T-helper 1 cell treated with Interleukin-12 subunit alpha and Interleukin-12 subunit beta and Interleukin-4 antibody, amounts not matched to agents 30 μg/mL and 1 μg/mL, for 36 hours (primary cell): ENCODE measurements at regions not wholly inside any gene's neighbourhood (a gene's known extent, or its start where the extent isn't known, plus 50 kb on each side); places are given as distances from the start of the nearest gene placed in this dataset.

Experiments
- H3K27ac Mint-ChIP-seq: one replicate; pipeline ENCODE4 v1.8.0; 2021; ENCODE audit warnings: mild to moderate bottlenecking, mixed read lengths
- H3K27me3 Mint-ChIP-seq: one replicate; pipeline ENCODE4 v1.8.0; 2021; ENCODE audit warnings: low read depth, mixed read lengths
- H3K36me3 Mint-ChIP-seq: one replicate; pipeline ENCODE4 v1.8.0; 2021; ENCODE audit warnings: low read depth, mixed read lengths
- H3K4me1 Mint-ChIP-seq: one replicate; pipeline ENCODE4 v1.8.0; 2021; ENCODE audit warnings: low read depth, mixed read lengths
- H3K4me3 Mint-ChIP-seq: one replicate; pipeline ENCODE4 v1.8.0; 2021; ENCODE audit warnings: mild to moderate bottlenecking, moderate library complexity, mixed read lengths
- H3K9me3 Mint-ChIP-seq: one replicate; pipeline ENCODE4 v1.8.0; 2021; ENCODE audit warnings: mixed read lengths

DNA sequence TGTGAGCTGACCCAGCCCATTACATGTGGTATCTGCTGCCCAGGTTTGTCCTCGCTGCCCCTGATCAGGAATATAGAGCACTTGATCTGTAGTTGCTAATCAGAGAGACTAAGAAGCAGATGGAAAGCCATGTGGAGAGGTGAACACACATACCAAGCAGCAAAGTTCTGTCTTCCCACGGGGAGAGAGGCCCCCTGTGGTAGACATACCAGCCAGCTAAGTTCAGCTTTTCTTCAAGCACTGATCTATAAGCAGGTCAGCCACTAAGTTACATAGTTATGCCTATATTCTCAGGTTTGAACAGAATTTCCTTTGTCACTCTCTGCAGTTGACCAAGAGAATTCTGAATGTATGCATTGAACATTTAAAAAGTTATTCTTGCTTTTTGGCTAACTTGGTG, 76.4 kb downstream of the DDX3Y start:
- Mint-ChIP-seq H3K4me1 (no peaks in the 10 kb centered on the region), H3K36me3 (no peaks in the 10 kb centered on the region), H3K27me3 (no peaks in the 10 kb centered on the region), H3K27ac (no peak overlapping the region), H3K9me3 (no peaks in the 10 kb centered on the region), H3K4me3 (no peak overlapping the region)

DNA sequence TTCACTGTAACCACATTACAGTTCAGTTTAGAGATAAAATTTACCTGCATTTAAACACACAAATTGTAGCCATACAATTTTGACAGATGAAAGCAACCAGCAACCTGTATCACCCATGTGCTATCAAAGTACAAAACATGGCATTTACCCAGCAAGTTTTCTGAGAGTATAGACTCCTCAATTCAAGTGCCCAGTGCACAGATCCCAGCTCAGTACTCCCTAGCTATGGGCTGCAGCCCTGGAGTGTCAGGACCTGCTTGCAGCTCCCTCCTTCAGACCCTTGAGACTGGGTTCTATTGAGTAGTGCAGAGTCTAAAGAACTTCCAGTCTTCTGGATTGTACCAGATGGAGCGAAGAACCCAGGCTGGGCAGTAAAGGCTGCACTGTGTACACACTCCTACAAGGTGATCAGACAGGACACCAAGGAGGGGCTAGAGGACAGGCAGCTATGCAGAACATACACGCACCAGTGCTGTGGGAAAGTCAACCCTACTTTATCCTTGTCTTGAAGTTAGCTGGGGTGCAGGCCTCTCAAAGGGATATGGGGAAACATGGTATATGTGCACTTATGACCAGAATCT, 77.7 kb downstream of the DDX3Y start:
- Mint-ChIP-seq H3K36me3 (no peaks in the 10 kb centered on the region), H3K27me3 (no peaks in the 10 kb centered on the region), H3K27ac (no peak overlapping the region), H3K9me3 (no peaks in the 10 kb centered on the region), H3K4me1 (no peaks in the 10 kb centered on the region), H3K4me3 (no peak overlapping the region)

DNA sequence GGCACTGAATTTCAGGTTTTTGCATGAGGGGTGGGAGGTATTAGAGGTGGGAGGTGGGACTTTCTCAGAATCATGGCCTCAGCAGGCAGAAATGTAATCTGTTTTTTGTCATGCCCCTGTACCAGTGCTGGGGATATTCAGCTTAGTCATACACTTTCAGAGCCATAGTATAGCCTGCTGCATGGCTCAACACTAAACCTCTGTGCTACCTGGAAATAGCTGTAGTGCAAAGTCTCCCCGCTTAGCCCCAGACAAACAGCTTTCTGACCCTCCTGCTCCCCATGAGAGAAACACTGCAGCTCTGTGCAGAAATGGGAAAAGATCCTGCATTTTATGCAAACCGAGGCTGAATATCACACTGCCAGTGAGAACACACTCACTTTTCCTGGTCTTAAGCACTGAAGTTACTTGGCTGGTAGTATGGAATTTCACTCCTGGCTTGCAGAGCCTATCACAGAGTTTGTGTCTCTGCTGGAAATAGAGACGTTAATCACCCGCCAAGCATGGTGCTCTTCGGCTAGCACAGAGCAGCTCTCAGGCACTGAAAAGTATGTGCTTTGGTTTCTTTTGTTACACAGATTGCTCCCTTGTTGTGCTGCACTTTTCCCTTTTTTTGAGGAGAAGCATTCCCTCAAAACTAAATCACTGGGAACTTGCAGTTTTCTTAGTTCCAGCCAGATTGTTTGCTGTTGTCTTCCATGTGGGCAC, 80.1 kb downstream of the DDX3Y start:
- Mint-ChIP-seq H3K36me3 (no peaks in the 10 kb centered on the region), H3K27me3 (no peaks in the 10 kb centered on the region)

DNA sequence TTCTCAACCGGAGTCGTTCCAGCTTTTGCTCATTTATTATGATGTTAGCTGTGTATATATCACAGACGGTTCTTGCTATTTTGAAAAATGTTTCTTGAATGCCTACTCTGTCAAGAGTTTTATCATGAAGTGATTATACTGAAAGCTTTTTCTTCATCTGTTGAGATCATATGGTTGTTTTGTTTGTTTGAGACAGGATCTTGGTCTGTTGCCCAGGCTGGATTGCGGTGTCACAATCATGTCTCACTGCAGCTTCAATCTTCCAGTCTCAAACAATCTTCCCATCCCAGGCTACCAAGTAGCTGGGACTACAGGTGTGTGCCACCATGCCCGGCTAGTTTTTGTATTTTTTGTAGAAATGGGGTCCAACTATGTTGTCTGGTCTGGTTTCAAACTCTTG, 112.8 kb downstream of the DDX3Y start:
- no peaks in the 10 kb centered on the region for H3K27me3 Mint-ChIP-seq
- H3K27ac Mint-ChIP-seq = no peak overlapping the region
- no peak overlapping the region for H3K4me3 Mint-ChIP-seq
- H3K9me3 Mint-ChIP-seq = no peaks in the 10 kb centered on the region
- no peaks in the 10 kb centered on the region for H3K36me3 Mint-ChIP-seq
- H3K4me1 Mint-ChIP-seq = peaks cover 11% of the 10 kb centered on the region

More for the DNA sequence above, 80.1 kb downstream of the DDX3Y start:
- H3K4me1 Mint-ChIP-seq = no peaks in the 10 kb centered on the region
- H3K4me3 Mint-ChIP-seq = no peak overlapping the region
- H3K27ac Mint-ChIP-seq = no peak overlapping the region
- H3K9me3 Mint-ChIP-seq = no peaks in the 10 kb centered on the region

DNA sequence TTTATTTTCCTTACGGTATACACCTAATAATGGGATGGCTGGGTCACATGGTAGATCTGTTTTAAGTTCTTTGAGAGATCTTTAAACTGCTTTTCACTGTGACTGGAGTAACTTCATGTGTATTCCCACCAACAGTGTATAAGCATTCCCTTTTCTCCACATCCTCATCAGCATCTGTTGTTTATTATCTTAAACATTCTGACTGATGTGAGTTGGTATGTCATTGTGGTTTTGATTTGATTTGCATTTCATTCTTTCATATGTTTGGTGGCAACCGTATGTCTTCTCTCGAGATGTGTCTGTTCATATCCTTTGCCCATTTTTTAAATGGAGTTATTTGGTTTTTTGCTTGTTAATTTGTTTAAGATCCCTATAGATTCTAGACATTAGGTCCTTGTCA, 114.8 kb downstream of the DDX3Y start:
- Mint-ChIP-seq H3K27ac (no peak overlapping the region), H3K36me3 (no peaks in the 10 kb centered on the region), H3K27me3 (no peaks in the 10 kb centered on the region), H3K9me3 (no peaks in the 10 kb centered on the region), H3K4me1 (peaks cover 11% of the 10 kb centered on the region), H3K4me3 (no peak overlapping the region)

DNA sequence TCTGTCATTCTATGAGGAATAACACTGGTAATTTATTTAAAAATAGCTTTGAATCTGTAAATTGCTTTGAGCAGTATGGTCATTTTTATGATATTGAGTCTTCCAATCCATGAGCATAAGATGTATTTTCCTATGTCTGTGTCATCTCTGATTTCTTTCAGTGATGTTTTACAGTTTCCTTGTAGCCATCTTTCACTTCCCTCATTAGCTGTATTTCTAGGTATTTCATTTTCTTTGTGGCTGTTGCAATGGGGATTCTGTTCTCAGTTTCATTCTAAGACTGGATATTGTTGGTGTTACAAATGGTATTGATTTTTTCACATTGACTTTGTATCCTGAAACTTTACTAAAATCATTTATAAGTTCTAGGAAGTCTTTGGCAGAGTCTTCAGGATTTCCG, 116.2 kb downstream of the DDX3Y start:
- peaks cover 11% of the 10 kb centered on the region for H3K4me1 Mint-ChIP-seq
- H3K27me3 Mint-ChIP-seq = no peaks in the 10 kb centered on the region
- H3K27ac Mint-ChIP-seq = no peak overlapping the region
- no peak overlapping the region for H3K4me3 Mint-ChIP-seq
- H3K36me3 Mint-ChIP-seq = no peaks in the 10 kb centered on the region
- no peaks in the 10 kb centered on the region for H3K9me3 Mint-ChIP-seq

DNA sequence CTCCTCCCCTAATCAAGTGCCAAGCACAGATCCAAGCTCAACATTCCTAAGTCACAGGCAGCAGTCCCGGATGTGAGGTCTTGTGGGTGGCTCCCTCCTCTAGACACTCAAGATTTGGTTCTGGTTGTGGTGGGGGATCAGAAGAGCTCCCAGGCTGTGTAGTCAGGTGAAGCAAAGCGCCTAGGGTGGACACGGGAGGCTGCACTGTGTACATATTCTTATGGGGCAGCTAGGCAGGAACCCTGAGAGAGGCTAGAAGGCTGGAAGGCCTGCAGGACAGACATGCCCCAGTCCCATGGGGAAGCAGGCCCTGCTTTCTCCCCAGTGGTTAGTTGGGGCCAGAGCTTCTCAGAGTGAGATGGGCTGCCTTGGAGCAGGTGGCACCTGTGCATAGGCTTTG, 118.9 kb downstream of the DDX3Y start:
- H3K27ac Mint-ChIP-seq = no peak overlapping the region
- no peaks in the 10 kb centered on the region for H3K9me3 Mint-ChIP-seq
- H3K4me1 Mint-ChIP-seq = peaks cover 6% of the 10 kb centered on the region
- no peaks in the 10 kb centered on the region for H3K36me3 Mint-ChIP-seq
- H3K27me3 Mint-ChIP-seq = no peaks in the 10 kb centered on the region
- H3K4me3 Mint-ChIP-seq = no peak overlapping the region

DNA sequence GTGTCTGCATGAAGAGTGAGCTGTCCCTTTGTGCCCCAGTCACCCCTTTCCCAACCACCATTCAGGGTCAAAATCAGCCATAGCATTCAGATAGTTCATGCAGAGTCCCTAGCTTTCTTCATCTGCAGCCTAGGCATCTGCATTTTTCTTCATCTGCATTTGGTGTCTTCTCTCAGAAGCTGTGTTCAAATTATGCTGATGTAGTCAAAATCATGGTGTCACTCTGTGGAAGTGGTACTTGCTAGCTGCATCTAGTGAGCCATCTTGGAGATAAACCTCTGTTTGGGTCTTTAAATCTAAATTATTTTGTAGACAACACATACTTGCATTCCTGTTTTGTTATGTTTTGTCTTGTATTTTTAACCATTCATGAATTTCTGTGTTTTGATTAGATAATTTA, 119.8 kb downstream of the DDX3Y start:
- no peak overlapping the region for H3K4me3 Mint-ChIP-seq
- no peaks in the 10 kb centered on the region for H3K9me3 Mint-ChIP-seq
- no peak overlapping the region for H3K27ac Mint-ChIP-seq

DNA sequence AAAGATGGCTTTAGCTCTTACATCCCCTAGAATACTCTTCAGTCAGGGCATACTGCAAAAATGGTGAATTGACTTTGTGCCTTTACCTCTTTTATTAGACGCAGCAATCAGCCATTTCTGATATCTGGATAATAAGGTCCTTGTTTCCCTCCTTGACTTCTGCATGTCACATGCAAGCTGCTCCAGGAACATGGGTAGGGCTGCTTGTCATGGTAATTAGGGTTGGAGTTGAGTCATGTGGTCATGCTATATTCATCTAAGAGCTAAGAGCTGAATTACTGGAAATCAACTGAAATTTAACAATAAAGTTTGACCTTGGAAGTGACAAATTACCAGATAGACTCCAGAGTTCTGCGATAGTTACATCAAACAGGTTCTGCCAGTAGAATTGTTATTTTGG, 122.2 kb downstream of the DDX3Y start:
- Mint-ChIP-seq H3K27ac (no peak overlapping the region), H3K4me3 (no peak overlapping the region)

More for the DNA sequence above, 119.8 kb downstream of the DDX3Y start:
- Mint-ChIP-seq H3K27me3 (no peaks in the 10 kb centered on the region), H3K4me1 (peaks cover 6% of the 10 kb centered on the region), H3K36me3 (no peaks in the 10 kb centered on the region)

DNA sequence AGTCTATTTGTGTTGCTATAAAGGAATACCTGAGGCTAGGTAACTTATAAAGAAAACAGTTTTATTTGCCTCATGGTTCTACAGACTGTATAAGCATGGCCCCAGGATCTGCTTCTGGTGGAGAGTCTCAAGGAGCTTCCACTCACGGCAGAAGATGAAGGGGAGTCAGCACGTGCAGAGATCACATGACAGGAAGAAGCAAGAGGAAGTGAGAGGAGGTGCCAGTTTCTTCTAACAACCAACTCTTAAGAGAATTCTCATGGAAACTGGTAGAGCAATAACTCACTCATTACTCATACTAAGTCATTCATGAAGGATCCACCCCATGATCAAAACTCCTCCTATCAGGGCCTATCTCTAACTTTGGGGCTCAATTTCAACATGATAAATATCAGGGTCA, 135.6 kb downstream of the DDX3Y start:
- no peaks in the 10 kb centered on the region for H3K27me3 Mint-ChIP-seq
- peaks cover 5% of the 10 kb centered on the region for H3K9me3 Mint-ChIP-seq
- H3K27ac Mint-ChIP-seq = no peak overlapping the region
- H3K4me1 Mint-ChIP-seq = no peaks in the 10 kb centered on the region
- H3K36me3 Mint-ChIP-seq = no peaks in the 10 kb centered on the region
- no peak overlapping the region for H3K4me3 Mint-ChIP-seq

More for the DNA sequence above, 122.2 kb downstream of the DDX3Y start:
- Mint-ChIP-seq H3K36me3 (no peaks in the 10 kb centered on the region), H3K4me1 (no peaks in the 10 kb centered on the region), H3K9me3 (no peaks in the 10 kb centered on the region), H3K27me3 (no peaks in the 10 kb centered on the region)

DNA sequence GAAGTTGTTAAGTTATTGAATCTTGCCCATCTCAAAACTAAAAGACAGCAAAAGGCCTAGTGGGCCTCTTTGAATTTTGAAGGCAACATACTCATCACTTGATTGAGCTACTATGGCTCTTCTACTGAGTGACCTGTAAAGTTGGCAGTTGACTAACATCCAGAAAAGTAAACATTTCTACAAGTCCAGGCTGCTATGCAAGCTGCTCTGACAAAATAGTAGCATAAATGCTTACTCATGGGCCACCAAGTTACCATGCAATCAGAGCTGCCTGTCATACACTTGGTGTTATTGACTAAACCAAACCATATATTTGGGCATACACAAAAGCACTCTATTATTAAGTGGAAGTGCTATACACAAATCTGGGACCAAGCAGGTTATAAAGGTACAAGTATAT, 148.8 kb downstream of the DDX3Y start:
- Mint-ChIP-seq H3K4me1 (no peaks in the 10 kb centered on the region), H3K36me3 (no peaks in the 10 kb centered on the region), H3K9me3 (no peaks in the 10 kb centered on the region), H3K27me3 (no peaks in the 10 kb centered on the region), H3K27ac (no peak overlapping the region), H3K4me3 (no peak overlapping the region)

DNA sequence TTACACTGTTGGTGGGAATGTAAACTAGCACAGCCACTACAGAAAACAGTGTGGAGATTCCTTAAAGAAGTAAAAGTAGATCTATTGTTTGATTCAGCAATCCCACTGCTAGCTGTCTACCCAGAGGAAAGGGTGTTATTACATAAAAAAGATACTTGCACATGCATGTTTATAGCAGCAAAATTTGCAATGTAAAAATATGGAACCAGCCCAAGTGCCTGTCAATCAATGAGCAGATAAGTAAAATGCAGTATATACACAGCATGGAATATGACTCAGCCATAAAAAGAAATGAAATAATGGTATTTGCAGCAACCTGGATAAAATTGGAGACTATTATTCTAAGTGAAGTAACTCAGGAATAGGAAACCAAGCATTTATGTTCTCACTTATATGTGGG, 161.7 kb downstream of the DDX3Y start:
- no peak overlapping the region for H3K4me3 Mint-ChIP-seq
- no peaks in the 10 kb centered on the region for H3K27me3 Mint-ChIP-seq
- H3K9me3 Mint-ChIP-seq = no peaks in the 10 kb centered on the region
- H3K27ac Mint-ChIP-seq = no peak overlapping the region
- H3K4me1 Mint-ChIP-seq = peaks cover 5% of the 10 kb centered on the region
- no peaks in the 10 kb centered on the region for H3K36me3 Mint-ChIP-seq

DNA sequence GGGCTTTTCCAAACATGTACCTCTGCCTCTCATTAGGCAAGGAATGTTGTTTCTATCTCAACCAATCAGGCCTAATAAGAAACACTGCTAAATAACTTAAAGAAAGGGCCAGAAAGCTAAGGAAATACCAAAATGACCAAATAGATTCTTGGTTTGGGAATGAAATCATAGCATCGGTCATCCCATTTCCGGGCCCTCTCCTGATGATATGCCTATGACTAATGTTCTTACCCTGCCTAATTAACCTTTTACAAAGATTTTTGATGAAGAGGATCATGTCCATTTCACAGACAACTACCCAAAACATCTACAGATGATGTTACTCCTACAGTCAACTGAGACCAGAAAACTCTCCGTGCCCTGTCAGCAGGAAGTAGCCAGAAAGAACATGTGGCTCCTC, 164.0 kb downstream of the DDX3Y start:
- Mint-ChIP-seq H3K4me3 (no peak overlapping the region), H3K4me1 (peaks cover 5% of the 10 kb centered on the region), H3K27ac (no peak overlapping the region), H3K9me3 (peaks cover under 1% of the 10 kb centered on the region), H3K27me3 (no peaks in the 10 kb centered on the region), H3K36me3 (no peaks in the 10 kb centered on the region)

DNA sequence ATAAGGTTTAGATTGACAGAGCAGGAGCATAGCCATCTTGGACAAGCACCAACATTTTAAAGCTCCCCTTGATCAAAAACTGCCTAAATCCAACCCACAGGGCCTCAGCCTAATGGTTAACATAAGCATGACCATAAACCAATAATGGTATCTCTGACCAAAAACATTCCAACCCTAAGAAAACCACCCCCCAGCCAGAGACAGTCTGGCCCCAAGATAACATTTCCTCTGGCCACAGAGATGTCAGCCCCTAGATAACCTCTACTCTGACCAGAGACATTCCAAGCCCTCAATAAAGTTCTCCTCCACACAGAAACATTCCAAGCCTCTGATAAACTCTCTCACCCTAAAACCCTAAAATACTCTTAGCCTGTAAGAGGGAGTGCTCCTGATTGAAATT, 164.4 kb downstream of the DDX3Y start:
- H3K27me3 Mint-ChIP-seq = no peaks in the 10 kb centered on the region

DNA sequence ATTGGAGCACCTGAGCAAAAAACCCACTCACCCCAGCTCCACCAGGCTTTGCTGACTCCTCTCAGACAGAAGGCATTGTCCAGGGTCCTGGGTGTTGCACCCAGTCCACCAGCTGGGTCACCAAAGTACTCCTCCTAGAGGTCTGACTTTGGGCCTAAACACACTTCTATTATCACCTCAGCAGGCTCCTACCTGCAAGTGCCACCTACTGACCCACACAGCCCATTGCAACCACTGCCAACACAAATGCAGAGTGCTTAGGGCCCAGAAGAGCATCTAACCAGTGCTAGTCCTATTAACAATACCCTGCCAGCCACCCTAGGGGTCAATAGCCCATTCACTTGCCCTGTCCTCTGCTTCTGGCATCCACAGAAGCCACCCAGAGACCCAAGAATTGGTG, 178.1 kb downstream of the DDX3Y start:
- Mint-ChIP-seq H3K27me3 (no peaks in the 10 kb centered on the region), H3K4me1 (no peaks in the 10 kb centered on the region), H3K27ac (no peak overlapping the region), H3K9me3 (no peaks in the 10 kb centered on the region), H3K4me3 (no peak overlapping the region), H3K36me3 (no peaks in the 10 kb centered on the region)

More for the DNA sequence above, 164.4 kb downstream of the DDX3Y start:
- H3K36me3 Mint-ChIP-seq = no peaks in the 10 kb centered on the region
- H3K27ac Mint-ChIP-seq = no peak overlapping the region
- H3K4me3 Mint-ChIP-seq = no peak overlapping the region
- H3K4me1 Mint-ChIP-seq = peaks cover 5% of the 10 kb centered on the region
- peaks cover 4% of the 10 kb centered on the region for H3K9me3 Mint-ChIP-seq
